ENCODE measurements at regions not wholly inside any gene's neighbourhood (a gene's known extent, or its start where the extent isn't known, plus 50 kb on each side); places are given as distances from the start of the nearest gene placed in this dataset.

GRCh38 chr12:88802096-88802706, 221.9 kb upstream of the KITLG start:
- no peak for DNase-seq

GRCh38 chr12:88801227-88802095, 221.2 kb upstream of the KITLG start:
- DNase-seq: no peak

- no peak for DNase-seq
Observed at GRCh38 chr12:88793096-88793495, 212.8 kb upstream of the KITLG start.

GRCh38 chr12:88790231-88790630, 210.0 kb upstream of the KITLG start:
- DNase-seq: no peak

- DNase-seq: no peak
Observed at GRCh38 chr12:88784166-88784565, 203.9 kb upstream of the KITLG start.

- no peak for DNase-seq
Observed at GRCh38 chr12:88782351-88782750, 202.1 kb upstream of the KITLG start.

GRCh38 chr12:88781909-88782308, 201.6 kb upstream of the KITLG start:
- peak in 1 of 3 experiments; percentile 21 for DNase-seq

- DNase-seq: no peak
Observed at GRCh38 chr12:88778064-88778463, 197.8 kb upstream of the KITLG start.

GRCh38 chr12:88775742-88776151, 195.5 kb upstream of the KITLG start:
- DNase-seq: peak in 1 of 3 experiments; percentile 8

GRCh38 chr12:88767699-88768098, 187.4 kb upstream of the KITLG start:
- no peak for DNase-seq

GRCh38 chr12:88764781-88765480, 184.7 kb upstream of the KITLG start:
- no peak for DNase-seq

- no peak for DNase-seq
Observed at GRCh38 chr12:88763536-88764100, 183.3 kb upstream of the KITLG start.

GRCh38 chr12:88758176-88758575, 177.9 kb upstream of the KITLG start:
- no peak for DNase-seq

- DNase-seq: no peak
Observed at GRCh38 chr12:88756917-88757316, 176.6 kb upstream of the KITLG start.

GRCh38 chr12:88756153-88756552, 175.9 kb upstream of the KITLG start:
- no peak for DNase-seq

- no peak for DNase-seq
Observed at GRCh38 chr12:88753707-88754106, 173.4 kb upstream of the KITLG start.

- peak in 1 of 3 experiments; percentile 55 for DNase-seq
Observed at GRCh38 chr12:88753066-88753465, 172.8 kb upstream of the KITLG start.

GRCh38 chr12:88752183-88752582, 171.9 kb upstream of the KITLG start:
- no peak for DNase-seq

- DNase-seq: no peak
Observed at GRCh38 chr12:88750867-88751543, 170.7 kb upstream of the KITLG start.

GRCh38 chr12:88746386-88746785, 166.1 kb upstream of the KITLG start:
- DNase-seq: no peak

GRCh38 chr12:88743946-88744685, 163.8 kb upstream of the KITLG start:
- DNase-seq: no peak

GRCh38 chr12:88737838-88738472, 157.7 kb upstream of the KITLG start:
- DNase-seq: no peak
